Panc1 (cell line): ENCODE measurements at regions not wholly inside any gene's neighbourhood (a gene's known extent, or its start where the extent isn't known, plus 50 kb on each side); places are given as distances from the start of the nearest gene placed in this dataset.

Experiments used
- ATAC-seq: fragments of 200-7000 bp; cut with Tn5 transposase; 2 replicates; pipeline ENCODE4 v1.9.1; 2020; ENCODE audit warnings: mild to moderate bottlenecking, moderate library complexity
- BruUV-seq: library from RNA; stranded (reverse); fragments of 400-500 nt; replicated peaks from 2 replicates; lab custom pipeline; 2021; lab: Mats Ljungman, UMichigan
- CTCF ChIA-PET: fragments of 300-600 bp; sonication (Branson Sonifier 250); formaldehyde crosslinking; loops from one replicate; lab custom pipeline; 2022; ENCODE audit warnings: antibody characterized with exemption; lab: Charles Lee
- POLR2A ChIA-PET: fragments of 300-600 bp; sonication (Branson Sonifier 250); formaldehyde crosslinking; loops from one replicate; lab custom pipeline; 2022; ENCODE audit warnings: antibody characterized with exemption; lab: Charles Lee
- DNase-seq: peaks from one replicate; pipeline ENCODE4 v3.0.0-alpha.2; 2010; ENCODE audit warnings: low read depth, low spot score
- H3K27ac ChIP-seq: 2 replicates; pipeline ENCODE4 v1.5.1; 2011; ENCODE audit warnings: mild to moderate bottlenecking, low read length, inconsistent platforms
- H3K27me3 ChIP-seq: fragments of 200-500 bp; sonication (Bioruptor generic); 2 replicates; pipeline ENCODE4 v1.6.0; 2014; ENCODE audit warnings: low read length, inconsistent platforms; ENCODE audit not compliant: control insufficient read depth, insufficient read depth
- H3K36me3 ChIP-seq: fragments of 200-500 bp; sonication (Bioruptor generic); 2 replicates; pipeline ENCODE4 v1.5.1; 2014; ENCODE audit warnings: inconsistent platforms, mild to moderate bottlenecking, low read length, moderate library complexity; ENCODE audit not compliant: control insufficient read depth, insufficient read depth
- H3K4me1 ChIP-seq: 2 replicates; pipeline ENCODE4 v1.5.1; 2011; ENCODE audit warnings: inconsistent platforms, mild to moderate bottlenecking, low read length, moderate library complexity; ENCODE audit not compliant: control insufficient read depth, insufficient read depth
- H3K4me3 ChIP-seq, 2 experiments: 2 replicates each; pipeline ENCODE4 v1.5.1; 2011 to 2012; ENCODE audit warnings: low read depth in 2 of 2, low read length in 2 of 2, mild to moderate bottlenecking in 2 of 2, inconsistent platforms in 1 of 2, moderate library complexity in 1 of 2
- H3K9me3 ChIP-seq: fragments of 200-500 bp; sonication (Bioruptor generic); 2 replicates; pipeline ENCODE4 v1.5.1; 2014; ENCODE audit warnings: low read depth, mild to moderate bottlenecking, inconsistent platforms, low read length, moderate library complexity; ENCODE audit not compliant: control insufficient read depth, insufficient read depth
- POLR2AphosphoS5 ChIP-seq: IDR thresholded peaks from 2 replicates; pipeline ENCODE4 v1.6.1; 2012; ENCODE audit warnings: mild to moderate bottlenecking, low read depth, low read length, moderate library complexity
- SIN3A ChIP-seq: IDR thresholded peaks from 2 replicates; pipeline ENCODE4 v1.6.1; 2012; ENCODE audit warnings: low read depth, mild to moderate bottlenecking, low read length, moderate library complexity, borderline replicate concordance; ENCODE audit not compliant: insufficient read depth
- TCF7L2 ChIP-seq: IDR thresholded peaks from 2 replicates; pipeline ENCODE4 v1.6.1; 2011; ENCODE audit warnings: mild to moderate bottlenecking, low read depth, low read length, inconsistent platforms
- in situ Hi-C: cut with HindIII; loops from 2 replicates; pipeline ENCODE4 v1.10.0; 2016; ENCODE audit warnings: low sequenced_read_pairs, low pct_unique_long_range_greater_than_20kb
- intact Hi-C: fragments of 100-400 bp; cut with micrococcal nuclease; formaldehyde crosslinking; loops from one replicate; pipeline ENCODE4 v1.10.0; 2022; ENCODE audit not compliant: unreplicated experiment
- TF ChIP-seq, protein P1 (sequence below): fragments of 450-650 bp; IDR thresholded peaks from 2 replicates; pipeline ENCODE4 v1.5.1; 2017; ENCODE audit warnings: mild to moderate bottlenecking
- TF ChIP-seq, protein P2 (sequence below), 2 experiments: IDR thresholded peaks; 2 replicates each; pipeline ENCODE4 v1.6.1; 2011 to 2012; ENCODE audit warnings: low read depth in 2 of 2, control low read depth in 1 of 2, low read length in 1 of 2, mild to moderate bottlenecking in 1 of 2, moderate library complexity in 1 of 2; ENCODE audit not compliant: insufficient read depth in 1 of 2

GRCh38 chr7:51593628-51594027 is 277.0 kb upstream of the COBL start:
- BruUV-seq, result no TSS peak
- in situ Hi-C loops, result no loop called here

DNA sequence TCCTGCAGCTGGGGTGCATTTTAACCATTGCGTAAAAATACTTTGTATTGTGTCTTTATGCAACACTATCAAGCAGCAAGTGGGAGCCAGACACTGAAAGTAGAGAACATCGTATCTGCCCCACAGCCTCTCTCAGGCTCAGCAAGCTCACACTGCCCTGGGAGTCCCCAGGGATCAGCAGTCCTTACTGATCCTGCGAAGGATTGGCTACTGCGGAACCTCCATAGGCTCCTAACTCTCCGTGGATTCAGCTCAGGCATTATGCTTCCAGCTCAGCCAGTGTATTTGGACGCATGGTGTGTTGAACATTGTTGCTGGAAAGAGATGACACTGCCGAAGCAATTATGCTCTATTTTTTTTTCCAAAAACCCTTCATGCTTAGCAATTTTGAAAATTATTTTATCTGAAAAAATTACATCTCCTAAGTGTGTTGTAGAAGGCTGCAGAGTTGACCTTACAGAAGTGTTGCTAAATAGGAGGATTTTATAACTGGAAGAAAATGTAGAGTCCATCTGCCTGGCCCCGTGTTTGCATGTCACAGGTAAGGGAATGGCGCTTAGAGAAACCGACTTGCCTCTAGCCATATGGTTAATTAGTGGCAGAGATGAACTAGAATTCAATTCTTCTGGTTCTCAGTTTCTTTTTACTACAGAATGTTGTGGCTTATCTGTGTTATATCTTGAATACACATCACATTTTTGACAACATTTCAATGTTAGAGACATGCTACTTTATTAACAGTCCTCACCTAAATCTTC is 276.4 kb upstream of the COBL start:
- ChIA-PET CTCF (interaction anchor here (0.6 kb wide), 1 partner anchor 109 kb away, joined by 3 read pairs; no protein-coding TSS in a partner anchor), POLR2A (no interaction called here)
- H3K36me3 ChIP-seq, result no peaks in the 10 kb centered on the region
- DNase-seq (no peak), ATAC-seq (no peak)
- H3K4me3 ChIP-seq, result no peak overlapping the region
- BruUV-seq, result no TSS peak
- no peak overlapping the region for H3K27ac ChIP-seq
- intact Hi-C loops, result no loop called here
- H3K27me3 ChIP-seq, result no peaks in the 10 kb centered on the region
- no peaks in the 10 kb centered on the region for H3K4me1 ChIP-seq
- in situ Hi-C loops, result no loop called here
- TF ChIP-seq, protein P1, sequence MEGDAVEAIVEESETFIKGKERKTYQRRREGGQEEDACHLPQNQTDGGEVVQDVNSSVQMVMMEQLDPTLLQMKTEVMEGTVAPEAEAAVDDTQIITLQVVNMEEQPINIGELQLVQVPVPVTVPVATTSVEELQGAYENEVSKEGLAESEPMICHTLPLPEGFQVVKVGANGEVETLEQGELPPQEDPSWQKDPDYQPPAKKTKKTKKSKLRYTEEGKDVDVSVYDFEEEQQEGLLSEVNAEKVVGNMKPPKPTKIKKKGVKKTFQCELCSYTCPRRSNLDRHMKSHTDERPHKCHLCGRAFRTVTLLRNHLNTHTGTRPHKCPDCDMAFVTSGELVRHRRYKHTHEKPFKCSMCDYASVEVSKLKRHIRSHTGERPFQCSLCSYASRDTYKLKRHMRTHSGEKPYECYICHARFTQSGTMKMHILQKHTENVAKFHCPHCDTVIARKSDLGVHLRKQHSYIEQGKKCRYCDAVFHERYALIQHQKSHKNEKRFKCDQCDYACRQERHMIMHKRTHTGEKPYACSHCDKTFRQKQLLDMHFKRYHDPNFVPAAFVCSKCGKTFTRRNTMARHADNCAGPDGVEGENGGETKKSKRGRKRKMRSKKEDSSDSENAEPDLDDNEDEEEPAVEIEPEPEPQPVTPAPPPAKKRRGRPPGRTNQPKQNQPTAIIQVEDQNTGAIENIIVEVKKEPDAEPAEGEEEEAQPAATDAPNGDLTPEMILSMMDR, result no peak
- TF ChIP-seq POLR2AphosphoS5 (no peak), SIN3A (no peak), TCF7L2 (no peak)
- TF ChIP-seq, protein P2, sequence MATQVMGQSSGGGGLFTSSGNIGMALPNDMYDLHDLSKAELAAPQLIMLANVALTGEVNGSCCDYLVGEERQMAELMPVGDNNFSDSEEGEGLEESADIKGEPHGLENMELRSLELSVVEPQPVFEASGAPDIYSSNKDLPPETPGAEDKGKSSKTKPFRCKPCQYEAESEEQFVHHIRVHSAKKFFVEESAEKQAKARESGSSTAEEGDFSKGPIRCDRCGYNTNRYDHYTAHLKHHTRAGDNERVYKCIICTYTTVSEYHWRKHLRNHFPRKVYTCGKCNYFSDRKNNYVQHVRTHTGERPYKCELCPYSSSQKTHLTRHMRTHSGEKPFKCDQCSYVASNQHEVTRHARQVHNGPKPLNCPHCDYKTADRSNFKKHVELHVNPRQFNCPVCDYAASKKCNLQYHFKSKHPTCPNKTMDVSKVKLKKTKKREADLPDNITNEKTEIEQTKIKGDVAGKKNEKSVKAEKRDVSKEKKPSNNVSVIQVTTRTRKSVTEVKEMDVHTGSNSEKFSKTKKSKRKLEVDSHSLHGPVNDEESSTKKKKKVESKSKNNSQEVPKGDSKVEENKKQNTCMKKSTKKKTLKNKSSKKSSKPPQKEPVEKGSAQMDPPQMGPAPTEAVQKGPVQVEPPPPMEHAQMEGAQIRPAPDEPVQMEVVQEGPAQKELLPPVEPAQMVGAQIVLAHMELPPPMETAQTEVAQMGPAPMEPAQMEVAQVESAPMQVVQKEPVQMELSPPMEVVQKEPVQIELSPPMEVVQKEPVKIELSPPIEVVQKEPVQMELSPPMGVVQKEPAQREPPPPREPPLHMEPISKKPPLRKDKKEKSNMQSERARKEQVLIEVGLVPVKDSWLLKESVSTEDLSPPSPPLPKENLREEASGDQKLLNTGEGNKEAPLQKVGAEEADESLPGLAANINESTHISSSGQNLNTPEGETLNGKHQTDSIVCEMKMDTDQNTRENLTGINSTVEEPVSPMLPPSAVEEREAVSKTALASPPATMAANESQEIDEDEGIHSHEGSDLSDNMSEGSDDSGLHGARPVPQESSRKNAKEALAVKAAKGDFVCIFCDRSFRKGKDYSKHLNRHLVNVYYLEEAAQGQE (IDR thresholded peaks at IDR 0.05; ENCODE audit: insufficient read depth in 1 of 2, low read depth in 2 of 2, low read length in 1 of 2), result no peak
- H3K9me3 ChIP-seq, result no peaks in the 10 kb centered on the region

More at GRCh38 chr7:51593628-51594027, 277.0 kb upstream of the COBL start:
- TF ChIP-seq, protein P2 (IDR thresholded peaks at IDR 0.05; ENCODE audit: insufficient read depth in 1 of 2, low read depth in 2 of 2, low read length in 1 of 2), result no peak
- TF ChIP-seq POLR2AphosphoS5, result no peak
- TF ChIP-seq, protein P1, result no peak
- TF ChIP-seq SIN3A, result no peak
- no peak for TF ChIP-seq TCF7L2
- intact Hi-C loops, result no loop called here
- POLR2A ChIA-PET, result no interaction called here
- Histone ChIP-seq H3K4me3 (no peak overlapping the region), H3K36me3 (no peaks in the 10 kb centered on the region), H3K9me3 (no peaks in the 10 kb centered on the region), H3K27ac (no peak overlapping the region), H3K4me1 (no peaks in the 10 kb centered on the region), H3K27me3 (no peaks in the 10 kb centered on the region)
- DNase-seq (no peak), ATAC-seq (no peak)
- CTCF ChIA-PET, result interaction anchor here (0.6 kb wide), 1 partner anchor 109 kb away, joined by 3 read pairs; no protein-coding TSS in a partner anchor
